Mucosa of rectum (tissue), 2 donors: ENCODE measurements at regions not wholly inside any gene's neighbourhood (a gene's known extent, or its start where the extent isn't known, plus 50 kb on each side); places are given as distances from the start of the nearest gene placed in this dataset.

ENCODE experiments used
- H3K27ac ChIP-seq, 2 donors: one replicate each; pipeline ENCODE4 v1.7.0; 2013; ENCODE audit warnings: inconsistent platforms in 2 of 2, low read depth in 2 of 2, low read length in 2 of 2
- H3K27me3 ChIP-seq, 2 donors: one replicate each; pipeline ENCODE4 v1.7.0; 2013; ENCODE audit warnings: low read length in 2 of 2; ENCODE audit not compliant: control insufficient read depth in 2 of 2, insufficient read depth in 2 of 2
- H3K36me3 ChIP-seq, 2 donors: one replicate each; pipeline ENCODE4 v1.7.0; 2013; ENCODE audit warnings: low read length in 2 of 2; ENCODE audit not compliant: control insufficient read depth in 2 of 2, insufficient read depth in 2 of 2
- H3K4me1 ChIP-seq, 2 donors: one replicate each; pipeline ENCODE4 v1.7.0; 2013; ENCODE audit warnings: low read length in 2 of 2, mild to moderate bottlenecking in 1 of 2; ENCODE audit not compliant: control insufficient read depth in 2 of 2, insufficient read depth in 2 of 2
- H3K4me3 ChIP-seq, 2 donors: one replicate each; pipeline ENCODE4 v1.7.0; 2013; ENCODE audit warnings: low read length in 2 of 2
- H3K9ac ChIP-seq, 2 donors: one replicate each; pipeline ENCODE4 v1.7.0; 2013; ENCODE audit warnings: low read length in 2 of 2, low read depth in 1 of 2, mild to moderate bottlenecking in 1 of 2
- H3K9me3 ChIP-seq, 2 donors: one replicate each; pipeline ENCODE4 v1.7.0; 2013; ENCODE audit warnings: low read length in 2 of 2; ENCODE audit not compliant: control insufficient read depth in 2 of 2
- donor health status: healthy.
- donor health status: Normal muscosa, but diverticular disease.

GRCh38 chr18:76580288-76580962 lies 85.4 kb upstream of the ZNF516 start:
- peaks cover 0 to 4% of the 10 kb centered on the region in 2 donors for H3K27me3 ChIP-seq
- H3K36me3 ChIP-seq, result no peaks in the 10 kb centered on the region
- H3K4me1 ChIP-seq, result no peaks in the 10 kb centered on the region
- H3K27ac ChIP-seq, result no peak overlapping the region
- H3K4me3 ChIP-seq, result no peak overlapping the region
- H3K9ac ChIP-seq, result no peak overlapping the region
- no peaks in the 10 kb centered on the region for H3K9me3 ChIP-seq

GRCh38 chr18:76579301-76579695 lies 84.3 kb upstream of the ZNF516 start:
- Histone ChIP-seq H3K9me3 (no peaks in the 10 kb centered on the region), H3K4me1 (no peaks in the 10 kb centered on the region), H3K9ac (no peak overlapping the region), H3K27me3 (peaks cover 0 to 4% of the 10 kb centered on the region in 2 donors), H3K27ac (no peak overlapping the region), H3K36me3 (no peaks in the 10 kb centered on the region), H3K4me3 (no peak overlapping the region)

DNA sequence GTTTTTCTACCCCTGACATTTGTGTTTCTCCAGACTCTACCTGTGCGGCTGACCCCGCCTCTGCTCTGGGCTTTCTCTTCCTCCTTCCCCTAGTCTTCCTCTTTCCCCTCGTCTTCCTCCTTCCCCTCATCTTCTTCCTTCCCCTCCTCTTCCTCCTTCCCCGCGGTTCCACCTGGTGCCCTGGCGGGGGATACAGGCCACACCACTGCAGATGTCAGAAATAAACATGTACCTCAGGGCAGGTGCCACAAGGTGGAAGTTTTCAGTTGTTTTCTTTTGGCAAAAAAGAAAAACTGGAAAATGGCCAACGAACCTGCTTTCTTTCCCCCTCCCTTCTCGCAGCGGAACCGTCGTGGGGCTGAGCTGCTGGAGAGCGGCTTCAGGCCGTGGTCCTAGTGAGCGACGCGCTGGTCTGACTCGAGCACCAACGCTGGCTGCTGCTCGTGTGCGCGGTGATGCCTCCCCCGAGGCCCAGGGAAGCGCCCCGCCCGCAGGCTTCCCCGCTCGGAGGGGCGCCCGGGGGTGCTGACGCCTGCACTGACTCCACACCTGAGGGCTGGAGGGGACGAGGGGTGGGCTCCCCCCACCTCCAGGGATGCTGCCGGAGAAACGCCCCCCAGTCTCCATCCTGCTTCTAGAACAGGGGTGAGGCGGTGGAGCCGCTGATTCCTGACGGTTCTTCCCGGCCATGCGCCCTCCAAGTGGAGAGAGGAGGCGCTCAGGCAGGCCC lies 83.7 kb upstream of the ZNF516 start:
- Histone ChIP-seq H3K4me3 (no peak overlapping the region), H3K9me3 (no peaks in the 10 kb centered on the region), H3K36me3 (no peaks in the 10 kb centered on the region), H3K4me1 (no peaks in the 10 kb centered on the region), H3K27me3 (peaks cover 0 to 4% of the 10 kb centered on the region in 2 donors), H3K27ac (no peak overlapping the region), H3K9ac (no peak overlapping the region)

DNA sequence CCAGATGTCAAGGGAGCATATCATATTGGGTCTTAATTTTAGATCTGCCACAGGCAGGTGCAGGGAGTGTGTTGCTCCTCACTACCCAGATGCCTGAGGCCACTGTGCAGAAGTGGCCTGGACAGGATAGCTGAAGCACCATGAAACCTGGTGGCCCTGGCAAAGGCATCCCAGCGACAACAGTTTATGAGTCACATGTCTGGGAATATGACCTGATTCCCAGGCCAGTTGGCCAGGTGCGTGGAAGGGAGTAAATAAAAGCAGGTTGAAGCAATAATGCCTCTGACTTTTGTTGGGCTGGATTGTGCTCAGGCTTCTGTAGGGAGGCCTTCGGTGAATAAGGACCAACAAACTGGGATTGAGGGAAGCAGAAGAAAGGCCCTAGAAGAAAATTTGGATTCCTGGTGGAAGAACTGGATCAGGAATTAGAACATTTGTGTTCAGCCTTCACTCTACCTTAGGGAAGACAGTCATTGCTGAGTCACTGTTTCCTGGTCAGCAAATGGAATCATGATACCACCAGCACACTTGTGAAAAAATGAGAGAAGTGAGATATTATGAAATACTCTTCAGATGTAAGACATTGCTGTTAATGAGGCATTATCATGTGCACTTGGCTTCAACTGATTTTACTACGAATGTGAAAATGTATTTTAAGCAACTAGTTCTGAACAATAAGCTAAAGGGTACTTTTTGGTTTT lies 78.4 kb upstream of the ZNF516 start:
- H3K4me1 ChIP-seq, result no peaks in the 10 kb centered on the region
- no peak overlapping the region for H3K4me3 ChIP-seq
- no peaks in the 10 kb centered on the region for H3K36me3 ChIP-seq
- H3K9ac ChIP-seq, result no peak overlapping the region
- H3K9me3 ChIP-seq, result no peaks in the 10 kb centered on the region
- no peak overlapping the region for H3K27ac ChIP-seq
- H3K27me3 ChIP-seq, result no peaks in the 10 kb centered on the region

DNA sequence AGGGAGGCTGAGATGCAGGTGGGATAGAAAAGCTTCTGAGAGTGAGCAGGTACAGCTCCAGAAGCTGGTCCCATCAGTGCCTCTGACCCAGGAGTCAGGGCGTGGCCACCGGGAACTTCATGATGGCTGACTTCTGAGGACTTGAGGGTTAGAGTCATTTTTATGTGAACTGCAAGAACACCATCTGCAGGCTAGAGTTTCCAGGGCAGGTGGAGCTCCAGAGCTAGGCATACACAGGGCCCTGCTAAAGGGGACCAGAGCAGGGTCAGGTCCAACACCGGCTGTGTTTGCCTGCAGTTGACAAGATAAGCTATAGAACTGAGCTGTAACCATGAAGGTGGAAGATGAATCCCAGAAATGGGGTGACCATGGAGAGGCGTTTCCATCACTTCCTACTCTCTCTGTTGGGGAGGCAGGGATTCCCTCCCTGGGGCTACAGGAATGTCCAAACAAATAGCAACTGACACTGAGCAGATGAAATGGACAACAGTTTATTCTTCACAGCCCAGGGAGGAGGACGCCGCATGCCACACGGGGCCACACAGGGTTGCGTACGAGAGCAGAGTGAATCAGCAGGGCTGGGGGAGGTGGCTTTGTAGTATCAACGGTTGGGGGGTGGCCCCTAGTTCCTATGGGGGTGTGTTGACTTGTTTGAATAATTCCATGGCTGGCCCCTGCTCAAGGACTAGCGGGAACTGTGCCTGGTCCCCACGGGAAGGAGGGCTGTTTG lies 77.6 kb upstream of the ZNF516 start:
- H3K9ac ChIP-seq, result no peak overlapping the region
- H3K27ac ChIP-seq, result no peak overlapping the region
- H3K9me3 ChIP-seq, result no peaks in the 10 kb centered on the region
- no peak overlapping the region for H3K4me3 ChIP-seq
- no peaks in the 10 kb centered on the region for H3K27me3 ChIP-seq
- no peaks in the 10 kb centered on the region for H3K4me1 ChIP-seq
- H3K36me3 ChIP-seq, result no peaks in the 10 kb centered on the region

DNA sequence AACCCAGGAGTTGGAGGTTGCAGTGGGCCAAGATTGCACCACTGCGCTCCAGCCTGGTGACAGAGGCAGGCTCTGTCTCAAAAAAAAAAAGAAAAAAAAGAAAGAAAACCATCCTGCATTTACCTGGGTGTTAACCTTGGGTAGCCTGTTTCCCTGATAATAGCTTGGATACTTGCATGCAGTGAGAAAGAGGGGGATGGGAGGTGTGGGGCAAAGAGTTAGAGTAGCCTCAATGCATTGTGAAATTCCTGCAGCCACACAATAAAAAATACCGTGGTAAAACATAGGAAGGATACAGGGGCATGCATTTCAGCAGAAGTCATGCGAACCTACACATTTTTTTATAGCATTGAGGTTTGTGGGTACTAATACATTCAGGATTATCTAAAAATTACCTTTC lies 76.6 kb upstream of the ZNF516 start:
- no peaks in the 10 kb centered on the region for H3K36me3 ChIP-seq
- no peaks in the 10 kb centered on the region for H3K9me3 ChIP-seq
- no peaks in the 10 kb centered on the region for H3K4me1 ChIP-seq
- no peak overlapping the region for H3K27ac ChIP-seq
- no peak overlapping the region for H3K4me3 ChIP-seq
- H3K27me3 ChIP-seq, result no peaks in the 10 kb centered on the region
- no peak overlapping the region for H3K9ac ChIP-seq

DNA sequence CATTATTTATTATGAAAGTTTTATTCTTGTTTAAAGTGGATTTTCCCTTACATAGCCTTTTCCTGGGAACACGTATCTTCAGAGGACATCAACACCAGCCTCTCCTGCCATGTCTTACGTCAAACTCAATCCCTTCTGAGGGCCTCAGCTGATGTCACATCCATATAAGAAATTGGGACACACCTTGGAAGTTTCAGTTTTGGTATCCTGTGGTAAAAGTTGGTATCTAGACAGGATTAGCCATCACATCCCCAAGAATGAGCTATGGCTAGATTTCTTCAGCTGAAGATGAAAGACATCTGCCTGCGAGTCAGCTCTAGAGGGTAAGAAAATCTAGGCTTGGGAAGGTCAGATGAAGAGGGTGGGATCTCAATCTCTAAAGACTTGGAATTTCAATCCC lies 75.8 kb upstream of the ZNF516 start:
- no peak overlapping the region for H3K9ac ChIP-seq
- no peak overlapping the region for H3K4me3 ChIP-seq
- no peaks in the 10 kb centered on the region for H3K36me3 ChIP-seq
- no peaks in the 10 kb centered on the region for H3K9me3 ChIP-seq
- no peaks in the 10 kb centered on the region for H3K27me3 ChIP-seq
- no peak overlapping the region for H3K27ac ChIP-seq
- no peaks in the 10 kb centered on the region for H3K4me1 ChIP-seq

DNA sequence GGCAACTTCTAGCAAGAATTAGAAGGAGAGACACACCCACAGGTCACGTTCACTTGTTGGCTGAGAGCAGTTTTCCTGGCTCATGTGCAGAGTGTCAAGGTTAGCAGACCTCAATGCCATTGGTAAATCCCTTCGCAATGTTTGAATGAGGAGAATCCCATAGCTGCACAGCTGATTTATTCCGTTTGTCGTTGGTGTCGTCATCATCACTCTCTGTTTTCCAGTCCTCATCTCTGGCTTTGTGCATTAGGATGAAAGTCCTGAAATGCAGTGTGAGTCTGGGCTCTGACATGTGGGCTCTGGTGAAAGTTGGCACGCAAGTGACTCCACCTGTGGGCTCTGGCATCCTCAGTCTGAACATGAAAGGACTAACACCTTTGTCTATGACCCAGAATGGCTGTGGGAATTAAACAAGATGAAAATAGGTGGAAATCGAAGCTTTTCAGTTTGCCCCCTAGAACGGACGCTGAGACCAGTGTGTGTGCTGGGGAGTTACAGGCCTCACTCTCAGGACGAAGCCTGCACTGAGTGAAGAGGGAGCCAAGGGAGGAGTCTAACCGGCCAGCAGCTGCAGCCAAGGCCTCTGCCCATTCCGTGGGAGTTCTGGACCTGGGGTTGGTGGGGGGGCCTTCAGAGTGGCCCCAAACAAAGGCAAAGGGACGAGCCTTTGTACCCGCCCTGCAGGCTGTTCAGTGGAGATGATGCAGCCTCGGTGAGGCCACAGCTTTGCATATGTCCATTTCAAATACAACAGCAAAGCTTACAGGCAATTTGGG lies 74.8 kb upstream of the ZNF516 start:
- no peaks in the 10 kb centered on the region for H3K36me3 ChIP-seq
- H3K4me1 ChIP-seq, result no peaks in the 10 kb centered on the region
- no peak overlapping the region for H3K27ac ChIP-seq

GRCh38 chr18:76568731-76569130 lies 73.7 kb upstream of the ZNF516 start:
- H3K27me3 ChIP-seq, result no peaks in the 10 kb centered on the region
- no peaks in the 10 kb centered on the region for H3K36me3 ChIP-seq
- H3K27ac ChIP-seq, result no peak overlapping the region
- H3K4me3 ChIP-seq, result no peak overlapping the region
- no peak overlapping the region for H3K9ac ChIP-seq
- H3K9me3 ChIP-seq, result no peaks in the 10 kb centered on the region
- no peaks in the 10 kb centered on the region for H3K4me1 ChIP-seq

More for the DNA sequence above, 74.8 kb upstream of the ZNF516 start:
- Histone ChIP-seq H3K9me3 (no peaks in the 10 kb centered on the region), H3K9ac (no peak overlapping the region), H3K27me3 (no peaks in the 10 kb centered on the region), H3K4me3 (no peak overlapping the region)
